ENCODE measurements at regions not wholly inside any gene's neighbourhood (a gene's known extent, or its start where the extent isn't known, plus 50 kb on each side); places are given as distances from the start of the nearest gene placed in this dataset.
"Not testable (repeated sequence)": the region's sequence is repeated elsewhere in the genome, so short reads cannot be mapped to it uniquely, and the experiment has no call there.

GRCh38 chr13:53405616-53406015 is 377.0 kb downstream of the OLFM4 start:
- DNase-seq (ENCODE audit: low read depth), result no peak

DNA sequence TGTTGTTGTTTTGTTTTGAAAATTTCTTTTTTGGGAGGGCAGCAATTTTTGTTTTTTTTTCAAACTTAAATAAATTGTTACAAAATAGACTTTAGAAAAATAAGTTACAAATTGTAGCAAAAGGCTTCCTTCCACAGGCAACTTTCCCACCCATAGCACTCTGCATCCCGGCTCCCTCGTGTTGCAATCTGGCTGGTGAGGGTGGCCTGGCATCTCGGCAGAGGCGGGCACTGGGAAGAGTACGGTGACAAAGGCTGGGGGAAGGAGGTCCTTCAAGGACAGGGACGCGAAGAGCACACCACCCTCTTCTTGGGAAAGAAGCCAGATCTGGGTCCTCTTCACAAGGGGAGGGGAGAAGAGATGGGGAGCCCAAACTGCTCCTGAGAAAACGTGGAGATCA is 379.7 kb downstream of the OLFM4 start:
- DNase-seq (ENCODE audit: low read depth), result no peak

DNA sequence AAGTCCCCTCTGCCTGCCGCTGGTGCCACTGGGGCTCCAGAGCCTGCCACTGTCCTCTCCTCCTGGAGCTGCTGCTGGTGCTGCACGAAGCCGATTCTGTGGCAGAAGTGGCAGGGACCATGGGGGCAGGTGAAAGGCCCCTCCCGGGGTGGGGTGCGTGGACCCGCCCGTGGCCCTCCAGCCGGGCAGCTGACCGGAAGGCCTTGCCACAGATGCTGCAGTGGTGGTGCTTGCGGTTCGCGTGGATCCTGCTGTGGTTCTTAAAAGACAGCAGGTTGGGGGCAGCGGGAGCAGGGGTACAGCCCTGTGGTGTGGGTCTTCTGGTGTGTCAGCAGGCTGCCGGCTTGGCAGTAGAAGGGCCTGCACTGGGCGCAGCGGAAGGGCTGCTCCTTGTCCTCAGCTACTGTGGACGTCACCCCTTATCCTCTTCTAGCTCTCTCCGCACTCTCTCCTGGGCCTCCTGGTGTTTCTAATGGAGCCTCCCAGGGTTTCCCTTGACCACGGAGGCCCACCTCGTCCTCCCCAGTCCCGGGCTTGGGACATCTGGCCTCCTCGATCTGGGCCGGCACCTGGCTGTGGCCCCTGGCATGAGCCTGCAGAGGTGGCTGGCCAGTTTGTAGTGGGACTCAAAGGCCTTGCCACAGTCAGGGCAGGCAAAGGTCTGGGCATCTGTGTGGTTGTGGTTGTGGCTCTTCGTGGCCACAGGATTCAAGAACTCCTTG is 380.4 kb downstream of the OLFM4 start:
- DNase-seq (ENCODE audit: low read depth), result no peak

DNA sequence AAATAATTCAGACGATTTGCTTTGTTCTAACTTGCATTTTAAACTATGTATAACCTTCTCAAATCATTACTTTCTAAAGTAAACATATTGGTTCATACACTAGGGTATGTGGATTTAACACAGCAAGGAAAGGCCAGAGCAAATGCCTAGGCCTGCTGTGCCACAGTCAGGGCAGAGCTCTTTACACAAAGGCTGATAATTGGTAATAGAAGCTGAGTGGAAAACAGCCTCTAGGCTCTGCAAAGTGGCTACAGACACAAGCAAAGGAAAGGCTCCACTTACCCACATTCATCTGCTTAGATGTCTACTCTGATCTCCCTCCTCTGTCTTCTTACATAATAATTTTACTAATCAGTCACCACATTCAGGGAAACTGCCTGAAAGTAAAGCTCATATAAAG is 382.9 kb downstream of the OLFM4 start:
- DNase-seq (ENCODE audit: low read depth), result no peak

GRCh38 chr13:53415135-53415534 is 386.5 kb downstream of the OLFM4 start:
- no peak for DNase-seq (ENCODE audit: low read depth)

- no peak for DNase-seq (ENCODE audit: low read depth)
These were observed 389.0 kb downstream of the OLFM4 start for GRCh38 chr13:53417601-53418000.

DNA sequence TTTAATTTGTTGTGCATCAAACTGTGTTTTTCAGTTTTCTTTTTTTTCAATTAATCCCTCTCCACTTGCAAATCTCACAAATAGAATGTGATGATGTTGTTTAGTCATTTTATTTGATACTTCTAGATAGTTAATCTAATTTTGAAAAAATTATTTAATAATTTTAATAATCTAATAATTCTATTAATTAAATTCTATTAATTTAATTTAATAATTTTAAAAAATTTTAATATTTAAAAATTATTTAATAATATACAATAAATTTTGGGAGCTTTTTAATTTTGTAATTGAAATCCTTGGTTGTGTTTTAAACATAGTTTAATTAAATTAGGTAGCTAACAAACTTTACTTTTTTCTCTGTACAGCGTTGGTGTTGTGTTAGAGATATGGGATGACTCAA is 393.8 kb downstream of the OLFM4 start:
- no peak for DNase-seq (ENCODE audit: low read depth)

DNA sequence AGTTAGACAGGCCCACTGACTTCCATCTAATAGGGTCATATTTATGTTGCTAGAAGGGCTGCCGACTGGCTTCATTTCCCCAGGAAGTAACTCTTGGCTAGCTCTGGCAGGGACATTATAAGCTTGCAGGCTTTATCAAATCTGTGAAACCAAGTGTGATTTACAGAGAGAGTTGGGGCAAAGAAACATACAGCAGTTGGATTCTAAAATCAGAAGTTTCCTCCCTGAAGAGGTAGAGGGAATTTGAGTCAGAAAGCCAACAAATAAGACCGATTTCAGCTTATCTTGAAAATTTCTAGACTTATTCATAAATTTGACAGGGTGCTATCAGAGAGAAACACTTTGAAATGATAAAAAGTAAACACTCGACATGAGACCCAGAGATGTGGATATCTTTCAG is 407.8 kb downstream of the OLFM4 start:
- no peak for DNase-seq (ENCODE audit: low read depth)

- DNase-seq (ENCODE audit: low read depth), result no peak
These were observed 411.0 kb downstream of the OLFM4 start for GRCh38 chr13:53439439-53440225.

DNA sequence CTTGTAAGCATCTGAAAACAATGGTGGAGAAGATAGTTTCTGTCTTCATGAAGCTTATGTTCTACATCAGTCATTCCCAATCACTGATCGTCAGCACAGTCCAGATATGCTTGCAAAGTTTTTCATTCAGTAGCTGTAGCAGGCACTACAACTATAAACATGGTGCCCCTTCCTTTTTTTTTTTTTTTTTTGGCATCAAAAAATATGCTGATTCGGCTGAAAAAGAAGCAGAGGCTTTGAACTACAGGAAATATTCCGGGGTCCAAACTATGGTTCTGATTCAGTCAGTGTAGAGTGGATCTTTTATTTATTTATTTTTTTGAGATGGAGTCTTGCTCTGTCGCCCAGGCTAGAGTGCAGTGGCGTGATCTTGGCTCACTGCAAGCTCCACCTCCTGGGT is 414.4 kb downstream of the OLFM4 start:
- DNase-seq (ENCODE audit: low read depth), result no peak

DNA sequence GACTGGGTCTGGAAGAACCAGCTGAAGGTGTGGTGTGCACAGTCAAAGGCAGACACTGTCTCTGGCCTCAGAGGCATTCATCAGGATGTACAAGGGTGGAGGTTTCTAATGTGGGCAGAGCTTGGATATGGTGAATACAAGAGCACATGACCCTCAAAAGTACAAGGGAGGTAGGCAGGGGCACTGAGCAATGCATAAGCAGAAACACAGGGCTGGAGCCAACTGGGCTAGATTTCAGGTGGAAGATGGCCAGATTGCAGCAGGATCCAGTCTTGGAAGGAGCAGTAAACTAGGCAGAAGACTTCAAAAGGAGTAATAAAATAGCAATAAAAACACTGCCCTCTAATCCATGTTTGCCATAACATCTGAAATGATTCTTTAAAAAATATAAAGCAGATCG is 417.1 kb downstream of the OLFM4 start:
- no peak for DNase-seq (ENCODE audit: low read depth)

DNA sequence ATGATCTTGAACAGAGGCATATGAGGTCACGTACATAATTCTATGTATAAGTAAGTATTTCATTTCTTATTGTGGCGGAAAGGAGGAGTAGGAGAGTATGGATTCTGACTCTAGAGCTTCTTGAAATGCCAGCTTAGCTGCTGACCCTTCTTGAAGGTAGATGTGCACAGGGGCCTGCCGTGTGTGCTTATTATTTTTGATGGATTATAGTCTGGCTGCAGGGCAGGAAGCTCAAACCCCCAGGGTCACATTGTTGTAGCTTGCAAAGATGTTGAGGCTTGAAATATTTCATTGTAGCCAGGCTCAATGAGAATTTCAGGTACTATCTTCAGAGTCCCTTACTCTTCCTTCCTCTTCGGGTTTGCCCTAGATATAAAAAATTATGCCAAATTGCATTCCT is 418.8 kb downstream of the OLFM4 start:
- DNase-seq (ENCODE audit: low read depth), result no peak

DNA sequence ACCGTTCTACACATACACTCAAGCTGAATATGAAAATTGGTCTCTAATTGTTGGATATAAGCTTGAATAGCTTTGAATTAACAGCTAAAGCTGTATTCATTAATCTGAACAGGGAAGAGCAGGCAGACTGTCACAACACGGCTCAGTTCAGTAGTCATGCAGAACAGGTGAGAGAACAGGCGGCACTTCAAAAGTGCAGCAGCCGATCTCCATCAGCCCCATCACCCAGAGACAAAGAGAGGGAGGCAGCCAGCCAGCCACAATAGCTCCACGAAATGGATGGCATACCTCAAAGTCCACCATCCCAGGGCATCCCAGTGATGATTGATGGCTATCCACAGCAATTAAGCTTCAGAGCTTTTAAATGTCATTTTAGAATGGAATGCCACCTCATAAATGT is 419.2 kb downstream of the OLFM4 start:
- DNase-seq (ENCODE audit: low read depth), result no peak

DNA sequence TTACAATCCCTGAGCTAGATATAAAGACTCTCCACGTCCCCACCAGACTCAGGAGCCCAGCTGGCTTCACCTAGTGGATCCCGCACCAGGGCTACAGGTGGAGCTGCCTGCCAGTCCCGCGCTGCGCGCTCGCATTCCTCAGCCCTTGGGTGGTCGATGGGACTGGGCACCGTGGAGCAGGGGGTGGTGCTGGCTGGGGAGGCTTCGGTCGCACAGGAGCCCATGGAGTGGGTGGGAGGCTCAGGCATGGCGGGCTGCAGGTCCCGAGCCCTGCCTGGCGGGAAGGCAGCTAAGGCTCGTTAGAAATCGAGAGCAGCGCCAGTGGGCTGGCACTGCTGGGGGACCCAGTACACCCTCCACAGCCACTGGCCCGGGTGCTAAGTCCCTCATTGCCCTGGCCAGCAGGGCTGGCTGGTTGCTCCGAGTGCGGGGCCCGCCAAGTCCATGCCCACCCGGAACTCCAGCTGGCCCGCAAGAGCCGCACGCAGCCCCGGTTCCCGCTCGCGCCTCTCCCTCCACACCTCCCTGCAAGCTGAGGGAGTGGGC is 423.7 kb downstream of the OLFM4 start:
- DNase-seq (ENCODE audit: low read depth), result not testable (repeated sequence)

- no peak for DNase-seq (ENCODE audit: low read depth)
These were observed 432.2 kb downstream of the OLFM4 start for GRCh38 chr13:53460796-53461195.

GRCh38 chr13:53463106-53463505 is 434.5 kb downstream of the OLFM4 start:
- DNase-seq (ENCODE audit: low read depth), result no peak

DNA sequence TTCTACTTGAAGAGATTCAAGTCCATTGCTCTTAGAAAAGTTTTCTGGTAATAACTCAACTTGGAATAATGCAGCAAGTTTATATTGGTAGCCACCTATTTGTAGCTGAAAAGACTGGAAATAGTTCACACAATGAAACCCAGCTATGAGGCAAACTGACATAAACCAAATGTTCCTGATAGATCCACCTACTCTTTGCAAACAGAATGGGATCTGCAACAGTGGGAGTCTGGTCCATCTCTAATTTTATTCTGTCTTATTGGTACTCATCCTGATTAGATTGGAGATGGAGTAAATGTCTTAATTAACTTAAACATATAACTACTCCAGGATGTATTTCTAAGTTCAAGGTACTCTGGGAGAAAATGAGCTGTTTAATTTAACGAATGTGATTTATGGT is 438.0 kb downstream of the OLFM4 start:
- no peak for DNase-seq (ENCODE audit: low read depth)

- no peak for DNase-seq (ENCODE audit: low read depth)
These were observed 444.8 kb downstream of the OLFM4 start for GRCh38 chr13:53473397-53473796.

- no peak for DNase-seq (ENCODE audit: low read depth)
These were observed 446.3 kb downstream of the OLFM4 start for GRCh38 chr13:53474878-53475277.

GRCh38 chr13:53490752-53491151 is 462.1 kb downstream of the OLFM4 start:
- DNase-seq (ENCODE audit: low read depth), result no peak

- no peak for DNase-seq (ENCODE audit: low read depth)
These were observed 465.8 kb downstream of the OLFM4 start for GRCh38 chr13:53494406-53494805.

DNA sequence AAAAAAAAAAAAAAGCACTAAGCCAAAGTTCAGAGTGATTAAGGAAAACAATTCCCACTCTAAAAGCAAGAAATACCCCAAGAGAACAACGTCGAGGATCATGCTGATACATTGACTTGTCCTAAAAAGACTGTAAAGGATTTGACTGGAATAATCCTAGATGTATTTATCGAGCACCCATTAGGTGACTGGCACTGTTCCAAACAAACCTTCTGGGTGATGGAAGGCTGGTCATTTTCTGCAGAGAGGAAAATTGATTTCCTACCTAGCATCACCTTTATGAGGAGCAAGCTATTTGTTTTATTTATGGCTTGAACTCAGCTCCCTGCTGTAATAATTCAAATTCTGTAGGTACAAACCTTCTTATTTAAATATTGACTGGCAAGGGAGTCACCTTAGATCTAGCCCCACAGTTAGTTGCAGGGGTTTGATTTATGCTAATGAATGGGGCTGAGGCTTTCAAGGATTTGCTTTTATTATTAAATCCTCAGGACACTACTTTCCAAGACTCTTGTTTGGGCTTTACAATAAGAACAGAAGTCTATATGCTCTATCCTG is 471.0 kb downstream of the OLFM4 start:
- no peak for DNase-seq (ENCODE audit: low read depth)

- no peak for DNase-seq (ENCODE audit: low read depth)
These were observed 472.8 kb downstream of the OLFM4 start for GRCh38 chr13:53501387-53501786.
